ENCODE measurements at regions not wholly inside any gene's neighbourhood (a gene's known extent, or its start where the extent isn't known, plus 50 kb on each side); places are given as distances from the start of the nearest gene placed in this dataset.

DNA sequence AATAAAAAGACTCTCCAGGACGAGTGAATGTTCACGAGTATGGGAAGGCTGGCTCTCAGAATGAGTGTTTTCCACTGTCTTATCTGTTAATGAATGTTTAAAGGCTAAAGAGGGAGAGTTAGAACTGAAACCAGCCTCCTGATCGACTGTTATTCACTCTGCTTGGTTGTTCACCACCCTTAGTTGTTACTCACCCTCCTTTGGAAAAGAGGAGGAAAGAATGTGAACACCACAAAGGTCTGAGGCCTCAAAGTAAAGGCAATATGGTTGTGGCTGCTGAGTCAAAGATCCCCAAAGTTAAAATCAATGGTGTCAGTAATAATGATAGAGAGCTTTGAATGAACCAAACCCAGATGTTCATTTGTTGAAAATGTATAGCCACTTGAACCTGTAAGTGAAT is 1793.2 kb upstream of the PCDH20 start:
- TF ChIP-seq, protein P1, sequence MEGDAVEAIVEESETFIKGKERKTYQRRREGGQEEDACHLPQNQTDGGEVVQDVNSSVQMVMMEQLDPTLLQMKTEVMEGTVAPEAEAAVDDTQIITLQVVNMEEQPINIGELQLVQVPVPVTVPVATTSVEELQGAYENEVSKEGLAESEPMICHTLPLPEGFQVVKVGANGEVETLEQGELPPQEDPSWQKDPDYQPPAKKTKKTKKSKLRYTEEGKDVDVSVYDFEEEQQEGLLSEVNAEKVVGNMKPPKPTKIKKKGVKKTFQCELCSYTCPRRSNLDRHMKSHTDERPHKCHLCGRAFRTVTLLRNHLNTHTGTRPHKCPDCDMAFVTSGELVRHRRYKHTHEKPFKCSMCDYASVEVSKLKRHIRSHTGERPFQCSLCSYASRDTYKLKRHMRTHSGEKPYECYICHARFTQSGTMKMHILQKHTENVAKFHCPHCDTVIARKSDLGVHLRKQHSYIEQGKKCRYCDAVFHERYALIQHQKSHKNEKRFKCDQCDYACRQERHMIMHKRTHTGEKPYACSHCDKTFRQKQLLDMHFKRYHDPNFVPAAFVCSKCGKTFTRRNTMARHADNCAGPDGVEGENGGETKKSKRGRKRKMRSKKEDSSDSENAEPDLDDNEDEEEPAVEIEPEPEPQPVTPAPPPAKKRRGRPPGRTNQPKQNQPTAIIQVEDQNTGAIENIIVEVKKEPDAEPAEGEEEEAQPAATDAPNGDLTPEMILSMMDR (IDR thresholded peaks at IDR 0.05), result no peak
- no peak for TF ChIP-seq POLR2A (IDR thresholded peaks at IDR 0.05)

All from prostate gland (tissue), 2 donors.